ENCODE measurements at regions not wholly inside any gene's neighbourhood (a gene's known extent, or its start where the extent isn't known, plus 50 kb on each side); places are given as distances from the start of the nearest gene placed in this dataset.
A peak's percentile ranks its signal among the peaks of the same experiment; 100 is the strongest.
"Not testable (repeated sequence)": the region's sequence is repeated elsewhere in the genome, so short reads cannot be mapped to it uniquely, and the experiment has no call there.

DNA sequence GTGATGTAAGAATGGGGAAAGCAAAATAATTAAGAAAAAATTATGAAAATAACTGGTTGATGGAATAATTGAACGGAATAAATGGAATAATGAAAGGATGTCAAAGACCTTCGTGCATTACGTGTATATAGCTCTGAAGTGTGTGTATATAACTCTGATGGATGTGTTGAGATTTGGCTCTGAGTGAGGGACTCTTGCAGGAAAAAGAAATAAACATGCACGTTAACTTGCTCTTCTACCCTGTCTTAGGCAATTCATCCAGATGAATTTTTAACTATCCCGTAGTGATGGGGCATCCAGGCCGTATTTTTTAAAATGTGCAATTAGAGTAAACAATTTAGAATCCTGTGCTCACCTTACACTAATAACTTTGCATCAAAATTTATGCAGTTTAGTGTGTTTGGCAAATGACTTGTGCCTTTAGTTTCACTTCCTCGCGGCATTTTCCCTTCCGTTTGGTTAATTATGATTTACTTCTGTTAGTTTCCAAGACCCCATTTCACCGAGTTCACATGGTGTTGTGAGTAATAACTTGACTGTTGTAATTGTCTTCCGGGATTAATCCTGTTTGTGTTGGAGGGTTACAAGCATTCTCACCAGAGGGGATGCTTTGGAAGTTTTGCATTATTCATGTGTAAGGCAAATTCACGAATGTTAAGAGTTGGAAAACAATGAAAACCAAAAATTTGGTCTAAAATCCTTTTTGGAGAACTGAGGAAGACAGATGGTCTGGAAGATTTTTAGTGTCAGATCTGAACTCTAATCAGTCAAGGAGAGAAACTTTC, 256.5 kb upstream of the FAT1 start:
- peak; percentile 30 for DNase-seq (ENCODE audit: low read depth)

DNA sequence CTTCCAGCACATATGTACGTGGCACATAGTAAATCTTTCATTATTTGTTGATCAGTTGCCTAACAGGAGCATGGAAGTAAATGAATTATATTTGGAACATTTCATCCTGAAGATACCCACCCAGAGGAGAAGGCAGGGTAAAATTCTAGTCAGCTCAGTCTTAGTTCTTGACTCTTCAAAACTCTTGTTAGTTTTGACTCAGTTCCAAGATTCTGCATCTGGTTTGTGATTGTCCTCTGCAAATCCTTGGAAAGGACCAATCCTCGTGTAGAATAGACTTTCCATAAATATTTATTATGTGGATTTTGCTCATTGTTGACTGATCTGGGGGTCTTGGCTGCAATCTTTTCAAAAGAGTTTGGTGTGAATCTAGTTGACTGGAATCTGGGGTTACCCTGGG, 257.5 kb upstream of the FAT1 start:
- peak; percentile 35 for DNase-seq (ENCODE audit: low read depth)

DNA sequence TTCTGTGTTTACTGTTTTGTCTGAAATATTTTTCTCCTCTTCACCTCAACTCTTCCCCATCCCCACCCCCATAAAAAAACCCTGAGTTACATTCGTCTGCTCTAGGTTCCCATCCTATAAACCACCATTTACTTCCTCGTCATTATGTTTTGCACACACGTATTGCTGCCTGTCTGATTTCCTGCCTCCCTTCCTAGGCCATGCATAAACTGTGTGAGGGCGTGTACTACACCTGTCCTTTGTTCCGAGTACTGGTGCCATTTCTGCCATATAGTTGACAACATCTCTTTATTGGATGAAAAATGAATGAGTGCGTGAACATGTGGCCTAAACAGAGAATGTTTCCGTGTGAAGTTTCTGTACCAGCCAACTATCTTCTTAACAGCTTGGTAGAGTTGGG, 258.5 kb upstream of the FAT1 start:
- DNase-seq (ENCODE audit: low read depth) = no peak

DNA sequence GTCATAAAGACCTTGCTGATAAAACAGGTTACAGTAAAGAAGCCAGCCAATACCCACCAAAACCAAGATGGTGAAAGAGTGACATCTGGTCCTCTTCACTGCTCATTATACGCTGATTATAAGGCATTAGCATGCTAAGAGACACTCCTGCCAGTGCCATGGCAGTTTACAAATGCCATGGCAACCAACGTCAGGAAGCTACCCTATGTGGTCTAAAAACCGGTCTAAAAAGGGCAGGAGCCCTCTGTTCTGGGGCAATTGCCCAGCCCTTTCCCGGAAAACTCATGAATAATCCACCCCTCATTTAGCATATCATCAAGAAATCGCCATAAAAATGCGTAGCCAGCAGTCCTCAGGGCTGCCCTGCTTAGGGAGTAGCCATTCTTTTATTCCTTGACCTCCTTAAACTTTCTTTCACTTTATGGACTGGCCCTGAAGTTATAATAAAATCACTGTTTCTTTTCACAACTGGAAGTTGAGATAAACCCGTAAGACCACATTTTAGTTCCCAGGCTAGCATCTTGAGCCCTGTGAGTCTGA, 260.5 kb upstream of the FAT1 start:
- DNase-seq (ENCODE audit: low read depth) = no peak

DNA sequence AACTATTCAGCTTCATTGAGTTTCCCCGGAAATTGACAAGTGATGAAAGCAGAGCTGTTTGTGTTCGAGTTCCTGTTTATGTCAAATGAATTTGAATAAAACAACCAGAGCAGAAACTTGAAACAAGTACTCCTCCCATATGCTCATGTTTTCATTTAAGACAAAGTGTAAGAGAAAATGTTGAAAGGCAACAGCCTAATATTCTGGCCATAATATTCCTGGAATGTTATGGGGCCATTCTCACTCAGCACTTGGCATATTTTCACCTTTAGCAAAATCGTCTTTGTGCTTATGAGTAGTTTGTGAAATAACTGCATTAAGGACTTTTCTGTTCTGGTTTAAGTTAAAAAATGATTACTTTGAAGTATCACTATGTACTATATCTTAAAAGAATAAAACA, 276.0 kb upstream of the FAT1 start:
- DNase-seq (ENCODE audit: low read depth) = no peak

DNA sequence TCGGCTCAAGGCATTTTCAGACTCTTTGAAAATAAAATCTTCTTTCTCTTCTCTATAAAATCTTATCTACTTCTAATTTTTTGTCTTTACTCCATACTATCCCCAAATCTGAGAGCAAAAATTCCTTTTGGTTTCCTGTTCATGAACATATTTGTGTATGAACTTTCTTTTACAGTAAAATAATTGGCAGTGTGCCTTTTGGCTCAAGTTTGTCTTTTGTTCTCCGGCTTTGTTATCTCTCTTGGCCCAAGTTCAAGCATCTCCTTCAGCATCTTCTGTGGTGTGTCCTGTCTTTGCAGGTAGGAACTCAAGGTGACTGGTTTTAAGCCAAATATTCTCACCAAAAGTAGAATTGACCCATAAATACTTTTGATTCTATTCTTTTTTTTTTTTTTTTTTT, 276.6 kb upstream of the FAT1 start:
- DNase-seq (ENCODE audit: low read depth) = no peak

DNA sequence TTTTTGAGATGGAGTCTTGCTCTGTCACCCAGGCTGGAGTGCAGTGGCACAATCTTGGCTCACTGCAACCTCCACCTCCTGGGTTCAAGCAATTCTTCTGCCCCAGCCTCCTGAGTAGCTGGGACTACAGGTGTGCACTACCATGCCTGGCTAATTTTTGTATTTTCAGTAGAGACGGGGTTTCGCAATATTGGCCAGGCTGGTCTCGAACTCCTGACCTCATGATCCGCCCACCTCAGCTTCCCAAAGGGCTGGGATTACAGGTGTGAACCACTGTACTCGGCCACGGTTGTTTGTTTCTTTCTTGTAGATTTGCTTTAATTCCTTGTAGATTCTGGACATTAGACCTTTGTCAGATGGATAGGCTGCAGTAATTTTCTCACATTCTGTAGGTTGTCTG, 278.5 kb upstream of the FAT1 start:
- DNase-seq (ENCODE audit: low read depth) = not testable (repeated sequence)

DNA sequence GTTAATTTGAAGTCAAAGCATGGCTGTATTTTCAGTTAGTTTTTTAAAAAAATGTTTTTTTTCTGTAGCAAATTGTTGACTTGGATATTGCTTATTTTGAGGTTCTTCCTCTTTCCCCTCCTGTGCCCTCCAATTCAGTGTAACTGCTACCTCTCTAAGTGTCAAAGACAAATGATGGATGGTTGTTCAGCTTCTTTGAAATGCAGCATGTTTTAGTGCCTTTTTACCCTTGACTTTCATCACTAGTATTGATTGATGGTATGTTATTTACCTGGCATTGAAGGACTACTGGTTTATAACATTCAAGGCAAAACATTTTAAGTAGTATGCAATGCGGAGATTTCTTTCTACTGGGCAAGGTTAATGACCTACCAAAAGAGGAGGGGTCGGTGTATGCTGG, 281.0 kb upstream of the FAT1 start:
- no peak for DNase-seq (ENCODE audit: low read depth)

DNA sequence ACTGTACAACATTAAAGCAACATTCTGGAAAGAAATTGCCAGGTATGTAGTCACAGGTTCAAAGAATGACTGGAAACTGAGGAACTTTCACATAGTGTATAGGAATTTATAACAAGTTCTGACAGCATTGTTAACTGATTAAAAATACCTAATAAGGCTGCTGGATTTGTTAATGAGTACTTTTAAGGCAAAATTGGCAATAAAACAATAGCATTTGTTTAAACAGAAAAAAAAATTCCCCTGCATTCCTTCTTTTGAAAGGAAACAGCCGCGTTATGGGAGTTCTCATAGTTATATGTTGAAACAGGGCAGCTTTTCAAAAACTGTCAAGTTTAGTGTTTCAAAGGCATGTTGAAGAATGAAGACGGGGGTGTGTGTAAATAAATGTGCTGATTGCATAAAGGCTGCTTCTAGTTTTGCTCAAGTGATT, 282.5 kb upstream of the FAT1 start:
- no peak for DNase-seq (ENCODE audit: low read depth)

DNA sequence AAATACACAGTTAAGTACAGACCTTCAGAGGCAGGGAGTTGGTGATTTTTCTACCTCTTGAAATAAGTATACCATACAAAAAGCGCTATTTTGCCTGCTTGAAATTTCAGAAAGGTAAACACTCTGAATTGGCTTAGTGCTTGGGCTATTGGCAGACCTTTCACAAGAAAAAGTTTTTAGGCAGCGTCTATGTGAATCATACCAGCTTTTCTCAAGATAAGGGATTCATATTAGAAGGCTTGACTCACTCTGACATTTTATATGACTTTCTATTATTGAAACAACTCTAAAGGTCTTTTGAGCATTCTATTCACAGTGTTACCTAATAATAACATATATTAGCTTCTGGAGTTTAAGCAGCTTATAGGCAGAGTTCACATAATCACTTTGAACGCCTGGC, 286.4 kb upstream of the FAT1 start:
- DNase-seq (ENCODE audit: low read depth) = no peak

DNA sequence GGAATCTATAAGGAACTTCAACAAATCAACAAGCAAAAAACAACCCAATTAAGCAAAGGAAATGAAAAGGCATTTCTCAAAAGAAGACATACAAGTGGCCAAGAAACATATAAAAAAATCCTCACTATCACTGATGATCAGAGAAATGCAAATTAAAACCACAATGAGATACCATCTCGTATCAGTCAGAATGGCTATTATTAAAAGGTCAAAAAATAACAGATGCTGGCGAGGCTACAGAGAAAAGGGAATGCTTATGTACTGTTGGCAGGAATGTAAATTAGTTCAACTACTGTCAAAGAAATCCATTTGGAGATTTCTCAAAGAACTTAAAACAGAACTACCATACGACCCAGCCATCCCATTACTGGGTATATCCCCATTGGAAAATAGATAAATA, 292.4 kb upstream of the FAT1 start:
- no peak for DNase-seq (ENCODE audit: low read depth)

DNA sequence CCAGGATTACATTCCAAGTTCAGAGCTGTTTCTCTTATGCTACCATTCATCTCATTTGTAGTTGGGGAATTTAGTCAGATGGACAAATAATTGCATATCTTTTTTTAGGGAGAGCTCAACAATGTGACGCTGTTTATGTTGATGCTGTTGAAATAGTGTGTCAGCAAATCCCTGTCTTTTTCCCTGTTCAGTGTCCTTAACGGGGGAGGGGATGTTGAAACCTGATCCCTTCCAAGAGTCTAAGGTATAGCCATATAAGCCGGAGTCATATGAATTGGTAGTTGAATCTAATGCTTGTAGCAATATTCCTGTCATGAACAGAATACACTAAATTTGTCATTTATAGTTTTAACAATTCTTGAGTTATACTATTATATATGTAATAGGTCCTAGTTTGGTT, 293.5 kb upstream of the FAT1 start:
- DNase-seq (ENCODE audit: low read depth) = no peak

DNA sequence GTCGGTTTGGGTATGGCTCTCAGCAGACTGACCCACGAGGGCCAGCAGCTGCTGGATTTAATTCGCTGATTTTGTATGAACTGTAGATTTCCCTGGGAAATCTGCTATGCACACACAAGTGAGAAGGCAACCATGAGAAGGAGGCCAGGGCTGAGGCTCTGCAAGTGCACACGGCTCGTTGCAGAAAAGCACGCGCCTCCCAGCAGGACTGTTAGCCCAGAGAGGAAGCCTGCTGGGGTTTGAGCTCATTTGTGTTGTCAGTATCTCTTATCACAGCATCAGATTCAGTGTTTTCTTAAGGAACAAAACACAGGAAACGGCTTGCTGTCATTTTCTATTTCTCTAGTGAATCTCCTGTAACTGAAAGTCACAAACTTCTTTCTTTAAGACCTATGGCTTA, 296.2 kb upstream of the FAT1 start:
- DNase-seq (ENCODE audit: low read depth) = no peak

DNA sequence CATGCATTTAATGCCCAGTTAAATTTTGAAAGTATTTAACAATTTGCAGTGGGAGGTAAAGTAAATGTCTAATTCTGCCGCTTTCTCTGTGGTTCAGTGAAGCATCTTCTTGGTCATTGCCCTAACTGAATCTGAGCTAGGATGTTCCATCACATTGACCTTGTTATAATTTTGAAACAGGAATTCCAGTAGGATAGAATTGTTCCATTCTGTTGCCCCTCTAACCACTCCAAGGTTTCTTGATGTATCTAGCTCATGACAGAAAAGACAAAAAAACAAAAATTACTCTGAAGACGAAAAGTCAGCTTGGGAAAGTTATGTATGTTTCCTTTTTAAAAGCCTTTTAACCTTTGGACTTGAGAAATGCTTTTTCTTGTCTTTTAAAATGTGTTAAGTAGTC, 297.0 kb upstream of the FAT1 start:
- DNase-seq (ENCODE audit: low read depth) = no peak

DNA sequence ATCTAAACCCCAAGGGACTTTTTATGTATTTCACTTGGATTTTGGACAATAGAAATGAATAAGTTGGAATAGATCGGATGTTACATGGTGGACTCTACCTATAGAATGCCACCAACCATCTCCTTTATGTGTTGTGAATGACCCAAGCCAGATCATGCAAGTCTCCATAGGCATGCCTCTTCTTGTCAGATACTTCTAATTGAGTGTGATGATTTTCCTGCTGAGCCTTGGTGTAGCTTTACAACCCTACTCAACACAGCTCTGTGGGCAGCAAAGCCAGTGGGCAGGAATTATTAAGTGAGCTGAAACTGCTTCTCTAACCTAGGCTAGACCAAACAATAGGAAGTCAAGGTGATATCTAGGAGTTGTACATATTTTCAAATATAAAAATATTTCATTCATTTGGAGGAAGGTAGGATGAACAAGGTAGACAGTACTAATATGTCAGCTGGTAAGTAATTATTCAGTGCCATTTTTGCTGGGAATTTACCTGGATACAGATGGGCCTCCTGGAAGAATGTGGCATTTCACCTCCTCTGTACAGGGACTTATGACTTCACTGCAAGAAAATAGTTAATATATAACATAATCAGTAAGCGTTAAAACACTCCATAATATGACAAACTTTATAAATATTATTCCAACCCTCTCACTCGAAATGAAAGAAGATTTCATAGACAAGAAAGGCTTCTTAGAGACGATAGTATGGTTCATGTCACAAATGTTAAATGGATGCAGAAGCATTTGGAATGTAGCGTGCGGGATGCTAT, 298.0 kb upstream of the FAT1 start:
- DNase-seq (ENCODE audit: low read depth) = no peak

DNA sequence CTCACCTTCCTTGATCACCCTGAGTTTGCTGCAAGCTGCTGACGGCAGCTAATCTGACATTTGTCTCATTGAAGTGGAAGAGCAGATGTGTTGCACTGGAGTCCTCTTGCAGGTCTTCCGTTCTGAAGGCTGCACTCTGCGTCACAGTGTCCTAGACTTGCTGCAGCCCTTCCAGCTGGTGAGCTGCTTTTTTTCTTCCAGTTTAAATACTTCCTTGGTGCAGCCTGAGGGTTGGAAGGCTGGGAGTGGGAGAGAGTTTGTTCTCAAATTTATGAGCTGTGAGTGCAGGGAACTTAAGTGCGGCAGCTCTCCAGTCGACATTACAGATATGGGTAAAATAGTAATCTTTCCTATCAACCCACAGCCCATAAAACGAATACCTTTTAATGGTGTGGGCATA, 303.6 kb upstream of the FAT1 start:
- peak; percentile 46 for DNase-seq (ENCODE audit: low read depth)

DNA sequence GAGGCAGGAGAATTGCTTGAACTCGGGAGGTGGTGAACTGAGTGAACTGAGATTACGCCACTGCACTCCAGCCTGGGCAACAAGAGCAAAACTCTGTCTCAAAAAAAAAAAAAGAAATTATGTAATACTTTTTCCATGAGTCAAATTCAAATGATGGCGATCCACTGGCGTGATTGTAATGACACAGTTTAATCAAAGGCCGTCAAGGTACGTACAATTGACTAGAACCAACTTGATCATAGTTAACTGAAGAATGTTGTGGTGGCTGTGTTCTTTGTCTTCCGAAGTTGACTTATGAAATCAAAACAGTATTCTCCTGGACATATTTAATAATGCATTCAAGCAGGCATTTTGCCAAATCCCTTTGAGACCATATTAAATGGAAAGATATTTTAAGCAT, 318.6 kb upstream of the FAT1 start:
- DNase-seq (ENCODE audit: low read depth) = peak; percentile 11

DNA sequence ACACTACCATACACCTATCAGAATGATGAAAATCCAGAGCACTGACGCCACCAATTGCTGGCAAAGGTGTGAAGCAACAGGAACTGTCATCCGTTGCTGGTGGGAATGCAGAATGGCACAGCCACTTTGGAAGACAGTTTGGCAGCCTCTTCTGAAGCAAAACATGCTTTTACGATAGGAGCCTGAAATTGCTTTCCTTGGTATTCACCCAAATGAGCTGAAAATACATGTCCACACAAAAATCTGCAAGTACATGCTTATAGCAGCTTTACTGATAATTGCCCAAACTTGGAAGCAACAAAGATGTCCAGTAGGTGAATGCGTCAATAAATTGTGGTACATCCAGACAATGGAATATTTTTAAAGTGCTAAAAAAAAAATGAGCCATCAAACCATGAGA, 322.8 kb upstream of the FAT1 start:
- no peak for DNase-seq (ENCODE audit: low read depth)

DNA sequence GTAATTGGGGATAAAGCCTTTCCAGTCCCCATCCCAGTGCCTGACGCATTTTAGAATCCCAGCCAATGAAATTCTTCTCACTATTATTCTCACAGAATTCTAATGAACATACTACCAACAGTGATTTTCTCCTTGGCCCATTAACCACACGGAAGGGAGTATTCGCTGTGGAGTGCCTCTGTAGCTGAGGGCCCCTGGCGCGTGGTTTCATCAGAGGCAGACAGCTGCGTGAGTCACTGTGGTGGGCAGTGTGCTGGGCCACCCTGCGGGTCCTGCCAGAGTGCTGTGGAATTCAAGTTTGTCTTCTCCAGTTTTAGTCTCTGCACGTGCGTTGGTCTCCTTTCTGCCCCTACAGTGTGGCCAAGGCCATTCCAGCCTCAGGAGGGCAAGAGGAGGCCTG, 335.4 kb upstream of the FAT1 start:
- DNase-seq (ENCODE audit: low read depth) = peak; percentile 78

DNA sequence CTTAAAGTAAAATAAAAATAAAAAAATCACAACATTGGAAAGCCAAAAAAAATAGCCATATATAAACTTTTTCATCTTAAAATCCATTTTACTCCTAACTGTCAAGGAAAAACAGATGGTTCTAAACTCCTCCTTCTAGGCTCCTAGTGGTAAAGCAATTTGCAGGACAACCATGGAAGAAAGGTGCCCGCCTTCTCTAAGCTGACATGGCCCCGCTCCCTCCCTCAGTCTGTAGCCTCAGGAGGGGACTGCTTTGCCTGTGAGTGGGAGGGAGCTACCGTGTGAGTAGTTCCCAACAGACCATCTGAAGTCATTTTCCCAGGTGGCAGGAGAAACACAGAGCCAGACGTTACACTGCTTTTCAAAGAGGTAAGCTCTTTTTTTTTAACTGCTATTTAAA, 336.2 kb upstream of the FAT1 start:
- no peak for DNase-seq (ENCODE audit: low read depth)

DNA sequence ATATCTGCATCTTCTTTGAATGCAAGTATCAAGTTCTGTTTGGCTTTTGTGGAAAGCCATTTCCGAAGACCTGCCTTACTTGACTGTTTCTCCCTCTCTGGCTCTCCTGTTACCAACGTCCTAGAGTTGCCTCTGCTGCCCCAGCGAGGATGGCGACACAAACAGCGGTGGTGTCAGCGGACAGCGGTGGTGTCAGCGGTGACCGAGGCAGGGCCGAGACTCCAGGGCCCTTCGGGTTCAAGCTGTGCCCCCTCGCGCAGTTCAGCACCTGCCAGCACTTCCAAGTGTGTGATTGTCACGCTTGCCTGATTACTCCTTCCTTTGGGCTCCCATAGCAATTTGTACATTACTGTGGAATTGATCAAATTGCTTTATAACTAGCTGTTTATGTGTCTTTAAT, 336.9 kb upstream of the FAT1 start:
- no peak for DNase-seq (ENCODE audit: low read depth)

DNA sequence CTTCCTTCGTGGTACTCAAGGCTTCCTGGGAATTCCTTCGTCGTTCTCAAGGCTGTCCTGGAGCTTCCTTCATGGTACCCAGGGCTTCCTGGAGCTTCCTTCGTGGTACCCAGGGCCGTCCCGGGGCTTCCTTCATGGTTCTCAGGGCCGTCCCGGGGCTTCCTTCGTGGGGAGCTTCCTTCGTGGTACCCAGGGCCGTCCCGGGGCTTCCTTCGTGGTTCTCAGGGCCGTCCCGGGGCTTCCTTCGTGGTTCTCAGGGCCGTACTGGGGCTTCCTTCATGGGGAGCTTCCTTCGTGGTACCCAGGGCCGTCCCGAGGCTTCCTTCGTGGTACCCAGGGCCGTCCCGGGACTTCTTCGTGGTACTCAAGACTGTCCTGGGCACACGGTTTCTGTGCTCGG, 339.6 kb upstream of the FAT1 start:
- no peak for DNase-seq (ENCODE audit: low read depth)

DNA sequence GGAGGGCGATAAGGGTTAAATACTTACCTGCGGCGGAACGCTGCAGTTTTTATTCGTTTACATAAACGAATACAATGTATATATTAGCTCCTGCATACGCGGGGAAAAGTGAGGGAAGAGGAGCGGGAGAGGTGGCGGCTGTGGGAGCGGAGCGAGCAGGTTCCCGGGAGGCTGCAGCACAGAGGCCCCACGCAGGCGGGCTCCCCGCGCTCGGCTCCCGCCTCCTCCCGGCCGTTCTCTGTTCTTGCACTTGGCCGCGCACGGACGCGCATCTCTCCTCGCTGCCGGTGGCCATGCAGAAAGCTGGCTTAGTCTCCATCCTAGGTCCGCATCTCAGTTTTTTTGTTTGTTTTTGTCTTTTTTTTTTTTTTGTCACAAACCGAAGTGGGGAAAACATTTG, 340.4 kb upstream of the FAT1 start:
- DNase-seq (ENCODE audit: low read depth) = no peak

All from RPMI7951 (cell line).